HCT116 (cell line): ENCODE measurements at regions not wholly inside any gene's neighbourhood (a gene's known extent, or its start where the extent isn't known, plus 50 kb on each side); places are given as distances from the start of the nearest gene placed in this dataset.

Experiments used
- ATF3 ChIP-seq: IDR thresholded peaks from 2 replicates; pipeline ENCODE4 v1.6.1; 2012
- CEBPB ChIP-seq: IDR thresholded peaks from 2 replicates; pipeline ENCODE4 v1.6.1; 2012; ENCODE audit warnings: low read depth
- CTCF ChIP-seq, 3 experiments: fragments of 200-600 bp in 1 of 3; sonication (generic) in 1 of 3; IDR thresholded peaks in 2 of 3; conservative IDR thresholded peaks in 1 of 3; 2 replicates each; pipeline ENCODE4 v1.5.1; 2012 to 2017; ENCODE audit warnings: low read depth in 2 of 3, low read length in 2 of 3, antibody characterized with exemption in 1 of 3, borderline replicate concordance in 1 of 3, control low read depth in 1 of 3, mild to moderate bottlenecking in 1 of 3, mixed read lengths in 1 of 3, mixed run types in 1 of 3, moderate library complexity in 1 of 3; ENCODE audit not compliant: insufficient read depth in 1 of 3
- EGR1 ChIP-seq: IDR thresholded peaks from 2 replicates; pipeline ENCODE4 v1.6.1; 2012; ENCODE audit warnings: low read depth
- ELF1 ChIP-seq: IDR thresholded peaks from 2 replicates; pipeline ENCODE4 v1.6.1; 2012; ENCODE audit warnings: low read depth, borderline replicate concordance
- EZH2 ChIP-seq: fragments of 200-600 bp; sonication (generic); IDR thresholded peaks from 2 replicates; pipeline ENCODE4 v1.6.1; 2017; ENCODE audit warnings: antibody characterized with exemption, mixed run types
- MAX ChIP-seq: IDR thresholded peaks from 2 replicates; pipeline ENCODE4 v1.6.1; 2012
- POLR2A ChIP-seq: IDR thresholded peaks from 2 replicates; pipeline ENCODE4 v1.7.0; 2011; ENCODE audit warnings: borderline replicate concordance; ENCODE audit not compliant: insufficient read depth, insufficient read length; ENCODE audit errors: extremely low read depth
- POLR2AphosphoS5 ChIP-seq: IDR thresholded peaks from 2 replicates; pipeline ENCODE4 v1.6.1; 2011; ENCODE audit warnings: mild to moderate bottlenecking, low read depth, low read length, moderate library complexity
- RAD21 ChIP-seq: IDR thresholded peaks from 2 replicates; pipeline ENCODE4 v1.6.1; 2012; ENCODE audit warnings: low read depth, mild to moderate bottlenecking
- SIN3A ChIP-seq: IDR thresholded peaks from 2 replicates; pipeline ENCODE4 v1.6.1; 2012; ENCODE audit warnings: low read depth
- ZBTB33 ChIP-seq: IDR thresholded peaks from 2 replicates; pipeline ENCODE4 v1.6.1; 2011; ENCODE audit warnings: mild to moderate bottlenecking, low read length, moderate library complexity; ENCODE audit not compliant: insufficient replicate concordance; ENCODE audit errors: extremely low read depth
- TF ChIP-seq, protein P1 (sequence below): IDR thresholded peaks from 2 replicates; pipeline ENCODE4 v1.6.1; 2012; ENCODE audit warnings: low read depth

DNA sequence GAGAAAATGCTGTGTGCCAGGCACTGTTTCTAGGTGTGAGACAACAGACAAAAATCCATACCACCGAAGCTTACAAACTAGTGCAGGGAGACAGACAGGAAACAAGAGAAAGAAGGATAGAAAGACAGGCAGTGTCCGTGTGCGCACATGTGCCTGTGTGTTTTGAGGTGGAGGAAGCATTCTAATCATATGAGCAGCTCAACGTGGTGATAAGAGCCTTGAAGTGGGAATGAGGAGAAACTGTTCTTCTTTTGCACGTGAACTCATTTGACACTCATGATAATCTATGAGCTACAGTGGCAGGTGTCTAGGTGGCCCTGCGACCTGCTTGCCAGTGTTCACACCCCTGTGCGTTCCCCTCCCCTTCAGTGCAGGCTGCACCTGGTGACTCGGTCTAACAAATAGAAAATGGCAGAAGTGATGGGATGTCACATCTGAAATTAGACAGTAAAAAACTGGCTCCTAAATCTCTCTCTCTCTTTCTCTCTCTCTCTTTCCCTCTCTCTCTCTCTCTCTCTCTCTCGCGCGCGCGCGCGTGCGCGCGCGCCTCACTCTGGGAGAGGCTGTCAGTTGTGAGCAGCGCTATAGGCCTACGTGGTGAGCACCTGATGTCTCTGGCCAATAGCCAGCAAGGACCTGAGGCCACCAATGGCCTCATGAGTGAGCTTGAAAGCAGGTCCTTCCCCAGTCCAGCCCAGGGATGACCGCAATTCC lies 74.8 kb downstream of the EN1 start:
- no peak for TF ChIP-seq POLR2A
- TF ChIP-seq ATF3, result no peak
- no peak for TF ChIP-seq CTCF (IDR thresholded peaks at IDR 0.05 in 2 of 3, conservative IDR thresholded peaks at IDR 0.05 in 1 of 3; ENCODE audit: borderline replicate concordance in 1 of 3, insufficient read depth in 1 of 3, low read depth in 2 of 3, low read length in 2 of 3)
- no peak for TF ChIP-seq SIN3A
- TF ChIP-seq ELF1, result no peak
- TF ChIP-seq, protein P1, sequence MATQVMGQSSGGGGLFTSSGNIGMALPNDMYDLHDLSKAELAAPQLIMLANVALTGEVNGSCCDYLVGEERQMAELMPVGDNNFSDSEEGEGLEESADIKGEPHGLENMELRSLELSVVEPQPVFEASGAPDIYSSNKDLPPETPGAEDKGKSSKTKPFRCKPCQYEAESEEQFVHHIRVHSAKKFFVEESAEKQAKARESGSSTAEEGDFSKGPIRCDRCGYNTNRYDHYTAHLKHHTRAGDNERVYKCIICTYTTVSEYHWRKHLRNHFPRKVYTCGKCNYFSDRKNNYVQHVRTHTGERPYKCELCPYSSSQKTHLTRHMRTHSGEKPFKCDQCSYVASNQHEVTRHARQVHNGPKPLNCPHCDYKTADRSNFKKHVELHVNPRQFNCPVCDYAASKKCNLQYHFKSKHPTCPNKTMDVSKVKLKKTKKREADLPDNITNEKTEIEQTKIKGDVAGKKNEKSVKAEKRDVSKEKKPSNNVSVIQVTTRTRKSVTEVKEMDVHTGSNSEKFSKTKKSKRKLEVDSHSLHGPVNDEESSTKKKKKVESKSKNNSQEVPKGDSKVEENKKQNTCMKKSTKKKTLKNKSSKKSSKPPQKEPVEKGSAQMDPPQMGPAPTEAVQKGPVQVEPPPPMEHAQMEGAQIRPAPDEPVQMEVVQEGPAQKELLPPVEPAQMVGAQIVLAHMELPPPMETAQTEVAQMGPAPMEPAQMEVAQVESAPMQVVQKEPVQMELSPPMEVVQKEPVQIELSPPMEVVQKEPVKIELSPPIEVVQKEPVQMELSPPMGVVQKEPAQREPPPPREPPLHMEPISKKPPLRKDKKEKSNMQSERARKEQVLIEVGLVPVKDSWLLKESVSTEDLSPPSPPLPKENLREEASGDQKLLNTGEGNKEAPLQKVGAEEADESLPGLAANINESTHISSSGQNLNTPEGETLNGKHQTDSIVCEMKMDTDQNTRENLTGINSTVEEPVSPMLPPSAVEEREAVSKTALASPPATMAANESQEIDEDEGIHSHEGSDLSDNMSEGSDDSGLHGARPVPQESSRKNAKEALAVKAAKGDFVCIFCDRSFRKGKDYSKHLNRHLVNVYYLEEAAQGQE, result no peak
- no peak for TF ChIP-seq EZH2
- no peak for TF ChIP-seq ZBTB33
- no peak for TF ChIP-seq CEBPB
- TF ChIP-seq MAX, result no peak
- TF ChIP-seq POLR2AphosphoS5, result no peak
- no peak for TF ChIP-seq EGR1
- TF ChIP-seq RAD21, result no peak
